H9 (cell line): ENCODE measurements at regions not wholly inside any gene's neighbourhood (a gene's known extent, or its start where the extent isn't known, plus 50 kb on each side); places are given as distances from the start of the nearest gene placed in this dataset.

Source experiments
- DNase-seq: peaks from one replicate; pipeline ENCODE4 v3.0.0-alpha.2; 2017
- H2AFZ ChIP-seq: one replicate; pipeline ENCODE4 v1.6.1; 2013; ENCODE audit warnings: mild to moderate bottlenecking, low read length, control low read depth, moderate library complexity
- H2AK5ac ChIP-seq: 2 replicates; pipeline ENCODE4 v1.6.1; 2013; ENCODE audit warnings: low read length, control low read depth, mixed read lengths; ENCODE audit not compliant: insufficient read length
- H2BK120ac ChIP-seq: one replicate; pipeline ENCODE4 v1.6.1; 2013; ENCODE audit warnings: low read depth, mild to moderate bottlenecking, low read length, control low read depth, inconsistent platforms; ENCODE audit not compliant: poor library complexity, severe bottlenecking
- H2BK12ac ChIP-seq: 2 replicates; pipeline ENCODE4 v1.6.1; 2013; ENCODE audit warnings: low read length, control low read depth, mixed read lengths, low read depth; ENCODE audit not compliant: insufficient read length
- H2BK15ac ChIP-seq: 2 replicates; pipeline ENCODE4 v1.6.1; 2013; ENCODE audit warnings: low read depth, low read length, control low read depth
- H2BK20ac ChIP-seq: one replicate; pipeline ENCODE4 v1.6.1; 2013; ENCODE audit warnings: low read depth, mild to moderate bottlenecking, low read length, control low read depth, inconsistent platforms; ENCODE audit not compliant: poor library complexity, severe bottlenecking
- H2BK5ac ChIP-seq: 2 replicates; pipeline ENCODE4 v1.6.1; 2013; ENCODE audit warnings: low read length, control low read depth, mixed read lengths; ENCODE audit not compliant: insufficient read length
- H3K14ac ChIP-seq: 2 replicates; pipeline ENCODE4 v1.6.1; 2013; ENCODE audit warnings: low read length, control low read depth; ENCODE audit not compliant: insufficient read depth
- H3K18ac ChIP-seq: 2 replicates; pipeline ENCODE4 v1.6.1; 2013; ENCODE audit warnings: low read depth, mild to moderate bottlenecking, mixed read lengths, low read length, control low read depth; ENCODE audit not compliant: insufficient read length
- H3K23ac ChIP-seq: 2 replicates; pipeline ENCODE4 v1.6.1; 2013; ENCODE audit warnings: low read length, control low read depth, mixed read lengths, low read depth; ENCODE audit not compliant: insufficient read length
- H3K23me2 ChIP-seq: 2 replicates; pipeline ENCODE4 v1.6.1; 2013; ENCODE audit warnings: low read depth, mild to moderate bottlenecking, mixed read lengths, low read length, control low read depth; ENCODE audit not compliant: insufficient read length, poor library complexity, severe bottlenecking
- H3K27ac ChIP-seq: 2 replicates; pipeline ENCODE4 v1.5.1; 2013; ENCODE audit warnings: low read length, control low read depth, mixed read lengths, low read depth; ENCODE audit not compliant: insufficient read length
- H3K27me3 ChIP-seq: 2 replicates; pipeline ENCODE4 v1.6.1; 2013; ENCODE audit warnings: low read length, control low read depth, inconsistent platforms; ENCODE audit not compliant: insufficient read depth
- H3K4ac ChIP-seq: 2 replicates; pipeline ENCODE4 v1.6.1; 2013; ENCODE audit warnings: low read depth, mild to moderate bottlenecking, control low read depth, inconsistent platforms, low read length, moderate library complexity
- H3K4me1 ChIP-seq: 2 replicates; pipeline ENCODE4 v1.6.1; 2013; ENCODE audit warnings: low read length, control low read depth, inconsistent platforms; ENCODE audit not compliant: insufficient read depth
- H3K4me2 ChIP-seq: 2 replicates; pipeline ENCODE4 v1.6.1; 2013; ENCODE audit warnings: low read length, control low read depth, mixed read lengths; ENCODE audit not compliant: insufficient read length, insufficient read depth
- H3K56ac ChIP-seq: 2 replicates; pipeline ENCODE4 v1.6.1; 2013; ENCODE audit warnings: low read depth, mild to moderate bottlenecking, mixed read lengths, low read length, control low read depth; ENCODE audit not compliant: insufficient read length
- H3K79me1 ChIP-seq: 2 replicates; pipeline ENCODE4 v1.6.1; 2013; ENCODE audit warnings: low read depth, mild to moderate bottlenecking, moderate library complexity, low read length, control low read depth, inconsistent platforms; ENCODE audit not compliant: insufficient read depth, poor library complexity, severe bottlenecking
- H3K79me2 ChIP-seq: 2 replicates; pipeline ENCODE4 v1.6.1; 2013; ENCODE audit warnings: low read length, control low read depth, inconsistent platforms; ENCODE audit not compliant: insufficient read depth
- H3K9ac ChIP-seq: 2 replicates; pipeline ENCODE4 v1.6.1; 2013; ENCODE audit warnings: low read length, control low read depth, mixed read lengths; ENCODE audit not compliant: insufficient read length; ENCODE audit errors: extremely low read depth
- H3K9me3 ChIP-seq: one replicate; pipeline ENCODE4 v1.6.1; 2013; ENCODE audit warnings: low read depth, low read length, inconsistent platforms; ENCODE audit not compliant: control insufficient read depth
- H3T11ph ChIP-seq: one replicate; pipeline ENCODE4 v1.6.1; 2013; ENCODE audit warnings: mild to moderate bottlenecking, low read length, control low read depth, inconsistent platforms
- H4K20me1 ChIP-seq: one replicate; pipeline ENCODE4 v1.6.1; 2013; ENCODE audit not compliant: control insufficient read depth, insufficient read length, insufficient read depth
- H4K5ac ChIP-seq: 2 replicates; pipeline ENCODE4 v1.6.1; 2013; ENCODE audit warnings: low read depth, mild to moderate bottlenecking, mixed read lengths, low read length, control low read depth; ENCODE audit not compliant: insufficient read length
- H4K8ac ChIP-seq: replicated peaks from 2 replicates; pipeline ENCODE4 v1.6.1; 2013; ENCODE audit warnings: low read length, control low read depth, mixed read lengths, low read depth; ENCODE audit not compliant: insufficient read length
- H4K91ac ChIP-seq: 2 replicates; pipeline ENCODE4 v1.6.1; 2013; ENCODE audit warnings: low read depth, mild to moderate bottlenecking, moderate library complexity, mixed read lengths, low read length, control low read depth; ENCODE audit not compliant: insufficient read length
- H3K27ac Mint-ChIP-seq, 3 experiments: 2 replicates in 2 of 3; 3 replicates in 1 of 3; pipeline ENCODE4 v1.8.0; 2020 to 2021; ENCODE audit warnings: mixed read lengths in 3 of 3, mild to moderate bottlenecking in 1 of 3, moderate library complexity in 1 of 3
- H3K27me3 Mint-ChIP-seq: 2 replicates; pipeline ENCODE4 v1.8.0; 2021; ENCODE audit warnings: low read depth, mild to moderate bottlenecking, moderate library complexity, mixed read lengths
- H3K36me3 Mint-ChIP-seq, 3 experiments: 2 replicates in 2 of 3; 3 replicates in 1 of 3; pipeline ENCODE4 v1.8.0; 2020 to 2021; ENCODE audit warnings: low read depth in 3 of 3, mixed read lengths in 3 of 3; ENCODE audit not compliant: insufficient read depth in 1 of 3
- H3K4me1 Mint-ChIP-seq, 2 experiments: 2 replicates each; pipeline ENCODE4 v1.8.0; 2020; ENCODE audit warnings: mixed read lengths in 2 of 2
- H3K4me3 Mint-ChIP-seq, 2 experiments: 2 replicates in 1 of 2; 3 replicates in 1 of 2; pipeline ENCODE4 v1.8.0; 2020 to 2021; ENCODE audit warnings: mild to moderate bottlenecking in 2 of 2, mixed read lengths in 2 of 2, moderate library complexity in 1 of 2
- H3K9me3 Mint-ChIP-seq, 2 experiments: 2 replicates in 1 of 2; 3 replicates in 1 of 2; pipeline ENCODE4 v1.8.0; 2020; ENCODE audit warnings: mild to moderate bottlenecking in 2 of 2, mixed read lengths in 2 of 2, moderate library complexity in 1 of 2
- WGBS: extraction: QIAGEN DNeasy Blood & Tissue Kit; methylation state at CpG from one replicate; pipeline ENCODE4 v1.1.7; 2013; ENCODE audit warnings: missing lambda C conversion rate, low lambda C conversion rate, mixed read lengths; ENCODE audit not compliant: insufficient read length; ENCODE audit errors: extremely low coverage; 5-methylcytosine and 5-hydroxymethylcytosine counted together
- TF ChIP-seq, protein P1 (sequence below): fragments of 200-600 bp; sonication (generic); conservative IDR thresholded peaks from 3 replicates; pipeline ENCODE4 v1.8.0; 2021; ENCODE audit warnings: antibody characterized with exemption, mild to moderate bottlenecking

DNA sequence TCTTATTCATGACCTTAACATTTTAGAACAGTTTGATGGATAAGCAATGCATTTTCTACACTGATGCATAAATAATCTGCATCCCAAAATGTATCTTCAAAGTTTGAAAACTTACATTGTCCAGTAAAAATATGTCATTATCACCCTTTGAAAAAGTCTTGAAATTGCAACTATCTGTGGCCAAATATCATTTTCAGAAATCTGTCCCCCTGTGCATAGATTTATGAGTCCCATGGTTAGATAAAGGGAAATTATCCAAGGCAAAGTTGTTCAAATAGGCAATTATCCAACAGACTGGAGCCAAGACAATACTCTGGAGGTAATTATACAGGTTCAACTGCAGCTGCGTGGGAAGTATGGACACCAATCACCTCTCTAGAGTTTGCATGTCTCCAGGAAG lies 182.5 kb upstream of the INTU start:
- no peak overlapping the region for H3K14ac ChIP-seq
- H3K4me3 Mint-ChIP-seq, result no peak overlapping the region
- TF ChIP-seq, protein P1, sequence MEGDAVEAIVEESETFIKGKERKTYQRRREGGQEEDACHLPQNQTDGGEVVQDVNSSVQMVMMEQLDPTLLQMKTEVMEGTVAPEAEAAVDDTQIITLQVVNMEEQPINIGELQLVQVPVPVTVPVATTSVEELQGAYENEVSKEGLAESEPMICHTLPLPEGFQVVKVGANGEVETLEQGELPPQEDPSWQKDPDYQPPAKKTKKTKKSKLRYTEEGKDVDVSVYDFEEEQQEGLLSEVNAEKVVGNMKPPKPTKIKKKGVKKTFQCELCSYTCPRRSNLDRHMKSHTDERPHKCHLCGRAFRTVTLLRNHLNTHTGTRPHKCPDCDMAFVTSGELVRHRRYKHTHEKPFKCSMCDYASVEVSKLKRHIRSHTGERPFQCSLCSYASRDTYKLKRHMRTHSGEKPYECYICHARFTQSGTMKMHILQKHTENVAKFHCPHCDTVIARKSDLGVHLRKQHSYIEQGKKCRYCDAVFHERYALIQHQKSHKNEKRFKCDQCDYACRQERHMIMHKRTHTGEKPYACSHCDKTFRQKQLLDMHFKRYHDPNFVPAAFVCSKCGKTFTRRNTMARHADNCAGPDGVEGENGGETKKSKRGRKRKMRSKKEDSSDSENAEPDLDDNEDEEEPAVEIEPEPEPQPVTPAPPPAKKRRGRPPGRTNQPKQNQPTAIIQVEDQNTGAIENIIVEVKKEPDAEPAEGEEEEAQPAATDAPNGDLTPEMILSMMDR, result no peak
- no CpG with 5 or more reads among the region's 1 CpG for WGBS
- H3K56ac ChIP-seq, result no peak overlapping the region
- H2BK12ac ChIP-seq, result no peak overlapping the region
- no peak overlapping the region for H3K27ac Mint-ChIP-seq
- H3K9me3 Mint-ChIP-seq, result no peaks in the 10 kb centered on the region
- H2AK5ac ChIP-seq, result no peak overlapping the region
- H4K91ac ChIP-seq, result no peak overlapping the region
- no peak overlapping the region for H2AFZ ChIP-seq
- H3K4ac ChIP-seq, result no peak overlapping the region
- no peak overlapping the region for H3K9ac ChIP-seq
- H3K27ac ChIP-seq, result no peak overlapping the region
- H4K20me1 ChIP-seq, result no peaks in the 10 kb centered on the region
- H3K79me1 ChIP-seq, result no peaks in the 10 kb centered on the region
- H3T11ph ChIP-seq, result no peak overlapping the region
- H3K27me3 Mint-ChIP-seq, result no peaks in the 10 kb centered on the region
- H4K5ac ChIP-seq, result no peak overlapping the region
- H2BK5ac ChIP-seq, result no peak overlapping the region
- H3K23ac ChIP-seq, result no peak overlapping the region
- no peak overlapping the region for H3K4me2 ChIP-seq
- DNase-seq, result no peak
- no peak overlapping the region for H2BK120ac ChIP-seq
- no peak overlapping the region for H3K18ac ChIP-seq
- no peaks in the 10 kb centered on the region for H3K4me1 ChIP-seq
- H3K36me3 Mint-ChIP-seq, result no peaks in the 10 kb centered on the region
- peaks cover 0 to 3% of the 10 kb centered on the region in 2 experiments; a peak in 1 of 4 replicates for H3K4me1 Mint-ChIP-seq
- no peak overlapping the region for H2BK20ac ChIP-seq
- H2BK15ac ChIP-seq, result no peak overlapping the region
- H3K27me3 ChIP-seq, result no peaks in the 10 kb centered on the region
- H3K23me2 ChIP-seq, result no peaks in the 10 kb centered on the region
- H3K79me2 ChIP-seq, result no peaks in the 10 kb centered on the region
- no peaks in the 10 kb centered on the region for H3K9me3 ChIP-seq
- H4K8ac ChIP-seq, result no peak overlapping the region
